Left kidney (tissue), 1 donor: ENCODE measurements at regions not wholly inside any gene's neighbourhood (a gene's known extent, or its start where the extent isn't known, plus 50 kb on each side); places are given as distances from the start of the nearest gene placed in this dataset.
"Not testable (repeated sequence)": the region's sequence is repeated elsewhere in the genome, so short reads cannot be mapped to it uniquely, and the experiment has no call there.

Experiments
- DNase-seq: peaks from one replicate; pipeline ENCODE4 v3.0.0-alpha.2; 2013

DNA sequence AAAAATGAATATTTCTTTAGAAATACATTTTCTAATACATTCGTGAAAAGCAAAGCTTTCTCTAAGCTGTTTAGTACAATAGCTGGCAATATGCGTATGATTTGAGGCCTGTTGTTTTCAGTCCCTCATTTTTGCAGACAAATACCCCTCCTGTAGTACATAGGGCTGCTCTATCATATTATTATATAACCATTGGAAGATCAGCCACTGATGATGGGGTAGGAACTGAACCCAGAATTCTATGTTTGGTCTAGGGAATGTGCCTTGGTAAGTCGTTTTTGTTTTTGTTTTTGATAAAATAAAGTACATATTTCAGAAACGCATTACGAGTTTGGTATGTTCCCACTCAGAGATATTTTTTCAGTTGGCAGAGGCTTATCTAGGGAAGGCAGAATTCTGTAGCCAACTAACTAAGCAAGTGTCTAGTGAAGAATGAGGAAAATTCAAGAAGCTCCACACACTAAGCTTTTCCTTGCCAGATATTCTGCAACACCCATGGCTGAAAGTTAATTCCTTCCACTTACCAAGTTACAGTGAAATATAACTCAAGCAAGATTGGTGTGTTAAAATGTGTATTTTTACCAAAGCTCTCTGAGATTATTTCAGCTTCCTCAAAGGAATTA lies 656.9 kb upstream of the MIR17HG start:
- no peak for DNase-seq

- no peak for DNase-seq
These were observed 651.2 kb upstream of the MIR17HG start for GRCh38 chr13:90696254-90696653.

- DNase-seq = no peak
These were observed 650.8 kb upstream of the MIR17HG start for GRCh38 chr13:90696656-90697055.

- no peak for DNase-seq
These were observed 647.1 kb upstream of the MIR17HG start for GRCh38 chr13:90700340-90700739.

DNA sequence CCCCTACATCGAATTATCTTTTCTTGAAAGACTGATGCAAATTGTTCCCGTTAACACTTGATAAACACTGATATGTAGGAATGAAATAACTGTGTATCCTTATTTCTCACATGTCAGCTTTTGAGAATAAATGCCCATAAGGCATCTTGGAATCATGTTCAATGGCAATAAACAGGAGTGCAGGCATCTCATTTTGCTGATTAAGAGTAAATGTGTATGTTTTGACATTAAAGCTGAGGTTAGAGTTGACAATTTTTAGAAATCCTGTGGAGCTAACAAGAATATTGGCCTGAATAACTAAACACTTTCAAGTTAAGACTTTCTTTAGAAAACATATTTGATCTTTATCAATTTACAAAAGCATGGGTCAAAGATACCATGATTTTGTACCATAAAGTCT lies 646.2 kb upstream of the MIR17HG start:
- no peak for DNase-seq

GRCh38 chr13:90702050-90702449 lies 645.4 kb upstream of the MIR17HG start:
- DNase-seq = no peak

GRCh38 chr13:90706631-90707030 lies 640.9 kb upstream of the MIR17HG start:
- DNase-seq = no peak

- DNase-seq = no peak
These were observed 639.4 kb upstream of the MIR17HG start for GRCh38 chr13:90708128-90708527.

GRCh38 chr13:90709319-90709718 lies 638.2 kb upstream of the MIR17HG start:
- DNase-seq = no peak

- no peak for DNase-seq
These were observed 637.2 kb upstream of the MIR17HG start for GRCh38 chr13:90710164-90710759.

GRCh38 chr13:90713441-90714133 lies 633.9 kb upstream of the MIR17HG start:
- DNase-seq = no peak

- no peak for DNase-seq
These were observed 632.0 kb upstream of the MIR17HG start for GRCh38 chr13:90715485-90715884.

- DNase-seq = peak; percentile 49
These were observed 630.0 kb upstream of the MIR17HG start for GRCh38 chr13:90717451-90717936.

DNA sequence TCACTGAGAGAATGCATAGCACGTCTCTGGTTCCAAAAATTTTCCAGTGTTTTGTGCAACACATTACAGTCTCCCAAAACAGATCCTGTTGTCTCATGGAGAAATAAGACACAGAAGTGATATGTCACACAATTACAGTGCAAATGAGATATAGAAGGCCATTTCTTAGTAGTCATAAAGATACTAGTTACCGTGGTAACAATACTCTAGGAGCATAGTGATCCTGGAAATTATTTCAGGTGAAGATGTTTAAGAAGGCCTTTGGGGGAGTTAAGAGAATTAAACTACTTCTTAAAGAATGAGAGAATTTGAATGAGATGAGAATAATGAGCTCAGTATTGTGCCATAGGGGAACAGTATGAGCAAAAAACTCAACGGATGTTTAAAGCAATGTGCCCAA lies 628.0 kb upstream of the MIR17HG start:
- DNase-seq = no peak

DNA sequence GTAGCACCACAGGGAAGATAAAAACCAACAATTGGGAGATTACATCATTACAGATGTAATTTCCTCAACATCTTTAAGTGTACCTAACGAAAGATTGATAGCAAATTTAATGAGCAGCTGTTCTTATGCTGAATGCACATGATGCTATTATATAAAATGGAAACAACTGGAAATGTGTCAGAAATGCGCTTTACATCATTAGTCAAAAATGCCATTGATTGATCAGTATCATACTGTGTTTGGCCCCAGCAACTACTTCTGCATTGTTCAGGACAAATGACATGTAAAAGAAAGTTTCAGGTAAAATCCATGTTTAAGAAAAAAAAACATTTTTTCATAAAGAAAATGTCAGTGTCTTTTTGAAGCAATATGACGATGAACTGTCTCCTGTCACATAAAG lies 625.5 kb upstream of the MIR17HG start:
- no peak for DNase-seq

DNA sequence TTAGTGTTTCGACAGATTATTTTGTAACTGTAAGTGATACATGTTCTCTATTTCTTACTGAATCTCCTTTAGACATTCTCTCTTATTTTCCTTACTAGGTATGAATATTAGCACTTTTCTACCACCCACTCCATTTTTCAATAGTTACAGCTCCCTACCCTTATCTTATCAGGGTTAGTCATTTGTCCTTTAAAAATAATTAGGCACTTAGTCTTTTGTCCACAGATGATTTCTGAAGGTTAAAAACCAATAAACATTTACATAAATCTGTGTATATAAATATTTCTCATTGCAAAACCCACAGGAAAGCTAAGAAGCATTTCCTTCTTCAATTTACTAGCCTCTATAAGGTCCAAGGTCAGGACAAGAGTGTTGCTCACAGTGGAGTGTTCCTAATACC lies 624.1 kb upstream of the MIR17HG start:
- no peak for DNase-seq

- DNase-seq = no peak
These were observed 621.1 kb upstream of the MIR17HG start for GRCh38 chr13:90726375-90726774.

DNA sequence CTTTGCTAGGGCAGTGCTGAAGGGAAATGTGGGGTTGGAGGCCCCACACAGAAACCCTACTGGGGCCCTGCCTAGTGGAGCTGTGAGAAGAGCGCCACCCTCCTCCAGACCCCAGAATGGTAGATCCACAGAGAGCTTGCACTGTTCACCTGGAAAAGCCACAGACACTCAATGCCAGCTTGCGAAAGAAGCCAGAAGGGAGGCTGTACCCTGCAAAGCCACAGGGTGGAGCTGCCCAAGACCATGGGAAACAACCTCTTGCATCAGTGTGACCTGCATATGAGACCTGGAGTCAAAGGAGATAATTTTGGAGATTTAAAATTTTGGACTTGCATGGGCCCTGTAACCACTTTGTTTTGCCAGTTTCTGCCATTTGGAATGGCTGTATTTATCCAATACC lies 615.4 kb upstream of the MIR17HG start:
- DNase-seq = no peak

- DNase-seq = not testable (repeated sequence)
These were observed 613.0 kb upstream of the MIR17HG start for GRCh38 chr13:90734497-90734896.

DNA sequence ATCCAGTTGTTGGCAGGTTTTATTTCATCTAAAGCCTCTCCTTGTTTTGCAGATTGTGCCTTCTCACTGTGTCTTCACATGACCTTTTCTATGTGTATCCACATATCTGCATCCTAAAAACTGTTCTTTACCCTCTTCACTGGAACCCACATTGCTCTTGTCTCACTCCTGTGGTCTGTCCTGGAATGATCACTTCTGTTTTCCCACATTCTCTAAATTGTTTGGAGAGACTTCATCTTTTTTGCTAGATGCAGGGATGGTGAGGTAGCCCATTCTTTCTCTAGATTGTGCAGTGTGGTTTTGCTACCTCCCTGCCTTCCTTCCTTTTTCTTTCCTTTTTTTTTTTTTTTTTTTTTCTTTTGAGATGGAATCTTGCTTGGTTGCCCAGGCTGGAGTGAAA lies 608.6 kb upstream of the MIR17HG start:
- no peak for DNase-seq

- DNase-seq = no peak
These were observed 607.4 kb upstream of the MIR17HG start for GRCh38 chr13:90740099-90740498.

DNA sequence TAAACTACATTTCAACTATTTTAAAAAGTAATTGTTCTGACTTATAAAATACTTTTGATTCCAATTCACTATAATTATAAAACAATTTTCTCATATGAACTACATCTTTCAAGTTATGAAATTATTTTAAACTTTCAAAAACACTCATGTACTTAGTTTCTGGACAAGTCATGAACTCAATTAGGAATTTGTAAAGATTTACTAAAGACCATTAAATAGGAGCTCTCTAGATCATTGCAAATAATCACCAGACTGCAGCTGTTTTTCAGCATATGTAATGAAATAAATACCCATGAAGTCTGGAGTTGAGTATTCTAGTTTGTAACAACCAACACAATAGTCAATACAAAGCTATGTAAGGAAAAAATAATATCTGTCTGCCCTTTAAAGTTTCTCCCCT lies 605.1 kb upstream of the MIR17HG start:
- no peak for DNase-seq

DNA sequence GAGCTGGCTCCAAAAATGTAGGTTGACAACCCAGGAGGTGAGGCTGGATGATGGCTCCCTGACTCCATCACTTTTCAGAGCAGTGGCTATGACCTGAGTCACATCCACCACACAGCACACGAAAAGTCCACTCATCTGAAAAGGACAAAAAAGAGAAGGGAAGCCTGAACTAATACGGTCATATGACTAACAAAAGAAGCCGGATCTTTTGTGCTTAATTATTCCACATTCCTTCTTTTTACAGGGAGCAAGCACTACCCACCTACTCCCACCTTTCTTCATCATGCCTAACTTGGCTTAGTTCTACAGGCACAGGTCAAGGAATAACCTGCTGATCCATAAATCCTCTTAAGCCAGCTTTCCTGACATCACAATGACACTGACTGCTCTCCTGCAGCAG lies 601.3 kb upstream of the MIR17HG start:
- no peak for DNase-seq

DNA sequence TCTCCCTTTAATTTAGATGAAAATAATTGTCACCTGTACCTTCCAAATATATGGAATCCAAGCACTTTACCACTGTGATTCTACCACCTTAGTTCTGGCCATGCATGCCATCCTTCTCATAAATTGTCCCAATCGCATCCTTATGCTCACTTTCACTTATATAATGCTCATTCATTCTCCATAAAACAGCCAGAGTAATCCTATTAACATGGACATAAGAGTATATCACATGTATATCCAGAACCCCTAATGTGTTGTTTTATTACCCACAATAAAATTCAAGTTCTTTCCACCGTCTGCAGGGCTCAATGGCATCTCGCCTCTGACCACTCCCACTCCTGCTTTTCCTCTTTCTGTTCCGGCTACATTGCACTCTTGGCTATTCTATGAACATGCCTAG lies 597.5 kb upstream of the MIR17HG start:
- no peak for DNase-seq
